Tibial artery (tissue), 4 donors: ENCODE measurements at regions not wholly inside any gene's neighbourhood (a gene's known extent, or its start where the extent isn't known, plus 50 kb on each side); places are given as distances from the start of the nearest gene placed in this dataset.

Source experiments
- DNase-seq, 2 donors: peaks; one replicate each; pipeline ENCODE4 v3.0.0-alpha.2; 2019
- H3K27ac ChIP-seq, 2 donors: fragments of 200-600 bp; sonication (generic) in 1 of 2; 1 replicate in 1 of 2; 2 replicates in 1 of 2; pipeline ENCODE4 v1.5.1; 2018 to 2019; ENCODE audit warnings: mild to moderate bottlenecking in 1 of 2
- H3K27me3 ChIP-seq, 2 donors: fragments of 200-600 bp; sonication (generic) in 1 of 2; one replicate each; pipeline versions ENCODE4 v1.5.1 to v1.6.0; 2016 to 2019
- H3K36me3 ChIP-seq, 3 donors: fragments of 200-600 bp; sonication (generic) in 2 of 3; one replicate each; pipeline ENCODE4 v1.5.1; 2016 to 2019; ENCODE audit warnings: mild to moderate bottlenecking in 2 of 3
- H3K4me1 ChIP-seq, 4 donors: fragments of 200-600 bp; sonication (generic) in 2 of 4; 1 replicate in 3 of 4; 2 replicates in 1 of 4; pipeline ENCODE4 v1.5.1; 2016 to 2019
- H3K4me3 ChIP-seq, 2 donors: fragments of 200-600 bp; sonication (generic) in 1 of 2; 1 replicate in 1 of 2; 2 replicates in 1 of 2; pipeline ENCODE4 v1.5.1; 2018 to 2019; ENCODE audit warnings: mild to moderate bottlenecking in 2 of 2
- H3K9me3 ChIP-seq, 3 donors: fragments of 200-600 bp; sonication (generic) in 1 of 3; one replicate each; pipeline ENCODE4 v1.5.1; 2016 to 2019
- CTCF ChIP-seq, 2 experiments: fragments of 200-600 bp in 1 of 2; fragments of 450-650 bp in 1 of 2; IDR thresholded peaks; one replicate each; pipeline ENCODE4 v1.5.1; 2017 to 2019; ENCODE audit warnings: antibody characterized with exemption in 2 of 2, mild to moderate bottlenecking in 1 of 2, moderate library complexity in 1 of 2
- intact Hi-C: fragments of 100-400 bp; cut with DNase I; formaldehyde crosslinking; loops from one replicate; pipeline ENCODE4 v1.15.0; 2023; ENCODE audit warnings: low total_unique reads

- no peak for DNase-seq
Measured at GRCh38 chr2:8582191-8582590, 99.7 kb upstream of the ID2 start.

GRCh38 chr2:8582651-8583399 lies 99.0 kb upstream of the ID2 start:
- H3K27ac ChIP-seq = peak overlapping the region; percentile 45 to 61
- no peaks in the 10 kb centered on the region for H3K27me3 ChIP-seq
- no peaks in the 10 kb centered on the region for H3K9me3 ChIP-seq
- no peak for DNase-seq
- H3K4me3 ChIP-seq = peak overlapping the region in 1 of 2 donors; percentile 36
- peaks cover 0 to 17% (median 12%) of the 10 kb centered on the region in 4 donors for H3K4me1 ChIP-seq
- H3K36me3 ChIP-seq = no peaks in the 10 kb centered on the region
- intact Hi-C loops = no loop called here
- TF ChIP-seq CTCF (IDR thresholded peaks at IDR 0.05) = no peak

More at GRCh38 chr2:8582191-8582590, 99.7 kb upstream of the ID2 start:
- no peak for TF ChIP-seq CTCF (IDR thresholded peaks at IDR 0.05)
- Histone ChIP-seq H3K4me3 (no peak overlapping the region), H3K27ac (peak overlapping the region in 1 of 2 donors; percentile 61), H3K36me3 (no peaks in the 10 kb centered on the region), H3K9me3 (no peaks in the 10 kb centered on the region), H3K4me1 (peaks cover 0 to 17% (median 12%) of the 10 kb centered on the region in 4 donors), H3K27me3 (no peaks in the 10 kb centered on the region)
- intact Hi-C loops = no loop called here

GRCh38 chr2:8583400-8584173 lies 98.3 kb upstream of the ID2 start:
- peak; percentile 90 to 96 for DNase-seq
- no peak for TF ChIP-seq CTCF (IDR thresholded peaks at IDR 0.05)
- Histone ChIP-seq H3K27ac (peak overlapping the region; percentile 45 to 61), H3K9me3 (no peaks in the 10 kb centered on the region), H3K27me3 (no peaks in the 10 kb centered on the region), H3K4me3 (peak overlapping the region; percentile 21 to 36), H3K36me3 (no peaks in the 10 kb centered on the region), H3K4me1 (peaks cover 0 to 17% (median 12%) of the 10 kb centered on the region in 4 donors)
- intact Hi-C loops = no loop called here

- TF ChIP-seq CTCF (IDR thresholded peaks at IDR 0.05) = no peak
- peaks cover 0 to 17% (median 12%) of the 10 kb centered on the region in 4 donors for H3K4me1 ChIP-seq
- no peaks in the 10 kb centered on the region for H3K36me3 ChIP-seq
- no peak for DNase-seq
- H3K27me3 ChIP-seq = no peaks in the 10 kb centered on the region
- intact Hi-C loops = no loop called here
- H3K4me3 ChIP-seq = peak overlapping the region; percentile 21 to 36
- peak overlapping the region in 1 of 2 donors; percentile 53 for H3K27ac ChIP-seq
- H3K9me3 ChIP-seq = no peaks in the 10 kb centered on the region
Measured at GRCh38 chr2:8584174-8585066, 97.4 kb upstream of the ID2 start.

- no peak overlapping the region for H3K4me3 ChIP-seq
- H3K36me3 ChIP-seq = no peaks in the 10 kb centered on the region
- TF ChIP-seq CTCF (IDR thresholded peaks at IDR 0.05) = no peak
- DNase-seq = no peak
- intact Hi-C loops = no loop called here
- no peaks in the 10 kb centered on the region for H3K9me3 ChIP-seq
- H3K4me1 ChIP-seq = peaks cover 0 to 17% (median 12%) of the 10 kb centered on the region in 4 donors
- no peaks in the 10 kb centered on the region for H3K27me3 ChIP-seq
- H3K27ac ChIP-seq = no peak overlapping the region
Measured at GRCh38 chr2:8586457-8587051, 95.3 kb upstream of the ID2 start.
